Left lung (tissue), 4 donors: ENCODE measurements at regions not wholly inside any gene's neighbourhood (a gene's known extent, or its start where the extent isn't known, plus 50 kb on each side); places are given as distances from the start of the nearest gene placed in this dataset.

Experiments
- ATAC-seq: fragments of 200-7000 bp; cut with Tn5 transposase; one replicate; pipeline ENCODE4 v1.9.1; 2020; ENCODE audit warnings: moderate library complexity
- DNase-seq, 4 donors: peaks; one replicate each; pipeline ENCODE4 v3.0.0-alpha.2; 2013 to 2020
- H3K27ac ChIP-seq, 2 donors: fragments of 200-600 bp; sonication (generic) in 1 of 2; one replicate each; pipeline versions ENCODE4 v1.5.0 to v1.8.0; 2020 to 2021
- H3K27me3 ChIP-seq, 2 donors: fragments of 200-600 bp; sonication (generic) in 1 of 2; one replicate each; pipeline versions ENCODE4 v1.5.0 to v1.8.0; 2020 to 2021
- H3K36me3 ChIP-seq, 2 donors: fragments of 200-600 bp; sonication (generic) in 1 of 2; one replicate each; pipeline versions ENCODE4 v1.5.0 to v1.8.0; 2020 to 2021
- H3K4me1 ChIP-seq, 2 donors: fragments of 200-600 bp; one replicate each; pipeline ENCODE4 v1.8.0; 2021
- H3K4me3 ChIP-seq, 2 donors: fragments of 200-600 bp; sonication (generic) in 1 of 2; one replicate each; pipeline versions ENCODE4 v1.5.0 to v1.8.0; 2020 to 2021; ENCODE audit warnings: mild to moderate bottlenecking in 1 of 2
- H3K9me3 ChIP-seq, 2 donors: fragments of 200-600 bp; sonication (generic) in 1 of 2; one replicate each; pipeline versions ENCODE4 v1.5.0 to v1.8.0; 2020 to 2021
- intact Hi-C, 2 donors: fragments of 100-400 bp; cut with DNase I; formaldehyde crosslinking; loops; one replicate each; pipeline versions ENCODE4 v1.11.2 to v1.14.2; 2022
- TF ChIP-seq, protein P1 (sequence below), 2 donors: fragments of 200-600 bp; sonication (generic) in 1 of 2; IDR thresholded peaks; one replicate each; pipeline versions ENCODE4 v1.5.0 to v1.8.0; 2021; ENCODE audit warnings: antibody characterized with exemption in 2 of 2
- donor health status: DM: no; HTN: yes; CAD: no.
- donor health status: DM: no; HTN: no; CAD: no.

DNA sequence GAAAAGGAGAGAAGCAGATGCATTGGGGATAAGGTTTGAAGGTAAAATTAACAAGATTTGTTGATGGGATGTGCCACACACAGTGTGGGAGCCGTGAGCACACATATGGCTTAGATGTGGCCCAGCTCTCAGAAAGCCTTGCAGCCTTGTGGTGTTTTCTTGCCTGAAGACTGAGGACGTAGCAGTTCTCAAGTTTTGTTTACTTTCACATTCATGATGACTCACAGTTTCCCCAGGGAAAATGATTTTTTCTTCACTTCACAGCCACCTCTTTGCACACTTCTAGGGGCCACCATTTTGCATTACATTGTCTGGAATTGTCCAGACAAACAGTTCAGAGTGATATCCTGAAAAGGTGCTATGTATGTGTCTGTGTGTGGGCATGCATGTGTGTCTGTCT lies 126.2 kb downstream of the BASP1 start:
- H3K4me1 ChIP-seq: peaks cover 0 to 4% of the 10 kb centered on the region in 2 donors
- ATAC-seq (peak; percentile 91), DNase-seq (no peak)
- intact Hi-C loops: no loop called here
- H3K27ac ChIP-seq: no peak overlapping the region
- no peak overlapping the region for H3K4me3 ChIP-seq
- no peaks in the 10 kb centered on the region for H3K36me3 ChIP-seq
- TF ChIP-seq, protein P1, sequence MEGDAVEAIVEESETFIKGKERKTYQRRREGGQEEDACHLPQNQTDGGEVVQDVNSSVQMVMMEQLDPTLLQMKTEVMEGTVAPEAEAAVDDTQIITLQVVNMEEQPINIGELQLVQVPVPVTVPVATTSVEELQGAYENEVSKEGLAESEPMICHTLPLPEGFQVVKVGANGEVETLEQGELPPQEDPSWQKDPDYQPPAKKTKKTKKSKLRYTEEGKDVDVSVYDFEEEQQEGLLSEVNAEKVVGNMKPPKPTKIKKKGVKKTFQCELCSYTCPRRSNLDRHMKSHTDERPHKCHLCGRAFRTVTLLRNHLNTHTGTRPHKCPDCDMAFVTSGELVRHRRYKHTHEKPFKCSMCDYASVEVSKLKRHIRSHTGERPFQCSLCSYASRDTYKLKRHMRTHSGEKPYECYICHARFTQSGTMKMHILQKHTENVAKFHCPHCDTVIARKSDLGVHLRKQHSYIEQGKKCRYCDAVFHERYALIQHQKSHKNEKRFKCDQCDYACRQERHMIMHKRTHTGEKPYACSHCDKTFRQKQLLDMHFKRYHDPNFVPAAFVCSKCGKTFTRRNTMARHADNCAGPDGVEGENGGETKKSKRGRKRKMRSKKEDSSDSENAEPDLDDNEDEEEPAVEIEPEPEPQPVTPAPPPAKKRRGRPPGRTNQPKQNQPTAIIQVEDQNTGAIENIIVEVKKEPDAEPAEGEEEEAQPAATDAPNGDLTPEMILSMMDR (IDR thresholded peaks at IDR 0.05): no peak
- H3K27me3 ChIP-seq: no peaks in the 10 kb centered on the region
- no peaks in the 10 kb centered on the region for H3K9me3 ChIP-seq

DNA sequence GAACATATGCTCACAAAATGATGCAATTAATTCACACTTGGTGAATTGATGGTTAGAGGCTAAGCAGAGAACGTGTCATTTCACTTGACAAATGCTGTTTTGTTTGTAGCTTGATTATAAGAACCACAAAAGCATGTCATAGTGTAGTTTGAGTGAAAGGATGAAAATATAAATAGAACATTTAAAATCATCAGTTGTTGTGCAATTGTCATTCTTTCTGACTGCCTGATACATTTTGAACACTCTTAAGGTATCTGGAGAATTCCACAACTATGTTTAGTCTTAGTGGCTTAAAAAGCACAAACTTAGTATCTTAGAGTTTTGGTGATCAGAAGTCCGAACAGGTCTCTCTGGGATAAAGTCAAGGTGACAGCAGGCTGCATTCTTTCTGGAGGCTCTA lies 129.4 kb downstream of the BASP1 start:
- no peak overlapping the region for H3K27ac ChIP-seq
- DNase-seq (no peak), ATAC-seq (no peak)
- no peaks in the 10 kb centered on the region for H3K27me3 ChIP-seq
- no peaks in the 10 kb centered on the region for H3K9me3 ChIP-seq
- H3K4me3 ChIP-seq: no peak overlapping the region
- intact Hi-C loops: no loop called here
- H3K36me3 ChIP-seq: no peaks in the 10 kb centered on the region
- no peaks in the 10 kb centered on the region for H3K4me1 ChIP-seq
- TF ChIP-seq, protein P1 (IDR thresholded peaks at IDR 0.05): no peak

DNA sequence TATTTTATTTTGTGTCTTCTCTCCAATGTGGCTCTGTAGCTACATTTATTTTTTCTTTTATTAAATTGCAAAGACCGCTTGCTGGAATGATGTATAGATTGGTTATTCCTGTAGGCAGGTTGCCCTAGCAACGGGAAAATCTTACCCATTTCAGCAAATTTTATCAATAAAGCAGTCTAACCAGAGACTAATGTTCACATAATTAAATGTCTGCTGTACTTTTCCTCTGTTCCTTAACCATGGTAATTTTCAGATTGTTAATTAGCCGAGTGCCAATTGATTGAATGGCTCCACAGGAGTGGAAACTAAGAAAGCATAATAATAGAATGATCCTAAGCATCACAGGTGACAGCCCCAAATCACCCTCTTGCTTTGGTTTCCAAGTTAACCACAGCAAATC lies 134.8 kb downstream of the BASP1 start:
- no peaks in the 10 kb centered on the region for H3K4me1 ChIP-seq
- H3K36me3 ChIP-seq: no peaks in the 10 kb centered on the region
- DNase-seq (no peak), ATAC-seq (no peak)
- no peak overlapping the region for H3K4me3 ChIP-seq
- no peaks in the 10 kb centered on the region for H3K27me3 ChIP-seq
- no peak overlapping the region for H3K27ac ChIP-seq
- H3K9me3 ChIP-seq: peaks cover 0 to 2% of the 10 kb centered on the region in 2 donors
- TF ChIP-seq, protein P1 (IDR thresholded peaks at IDR 0.05): no peak
- intact Hi-C loops: no loop called here

DNA sequence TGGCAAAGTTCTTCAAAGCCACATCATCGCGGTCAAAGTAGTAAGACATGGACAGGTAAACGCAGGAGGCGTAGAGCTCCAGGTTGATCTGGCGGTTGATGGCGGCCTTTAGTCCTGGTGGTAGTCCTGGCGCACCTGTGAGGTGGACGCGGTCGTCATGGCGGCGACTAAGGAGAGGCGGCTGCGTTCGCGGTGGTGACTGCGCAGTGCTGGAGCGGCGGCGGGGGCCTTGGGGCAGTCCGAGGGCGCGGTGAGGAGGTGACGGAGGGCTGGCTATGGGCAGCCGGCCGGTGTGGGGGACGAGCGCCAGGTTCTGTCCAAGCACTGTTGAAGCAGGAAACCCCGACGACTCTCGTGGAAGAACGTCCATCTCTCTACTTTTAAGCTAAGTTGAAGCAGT lies 136.8 kb downstream of the BASP1 start:
- intact Hi-C loops: no loop called here
- DNase-seq: no peak
- H3K27me3 ChIP-seq: no peaks in the 10 kb centered on the region

DNA sequence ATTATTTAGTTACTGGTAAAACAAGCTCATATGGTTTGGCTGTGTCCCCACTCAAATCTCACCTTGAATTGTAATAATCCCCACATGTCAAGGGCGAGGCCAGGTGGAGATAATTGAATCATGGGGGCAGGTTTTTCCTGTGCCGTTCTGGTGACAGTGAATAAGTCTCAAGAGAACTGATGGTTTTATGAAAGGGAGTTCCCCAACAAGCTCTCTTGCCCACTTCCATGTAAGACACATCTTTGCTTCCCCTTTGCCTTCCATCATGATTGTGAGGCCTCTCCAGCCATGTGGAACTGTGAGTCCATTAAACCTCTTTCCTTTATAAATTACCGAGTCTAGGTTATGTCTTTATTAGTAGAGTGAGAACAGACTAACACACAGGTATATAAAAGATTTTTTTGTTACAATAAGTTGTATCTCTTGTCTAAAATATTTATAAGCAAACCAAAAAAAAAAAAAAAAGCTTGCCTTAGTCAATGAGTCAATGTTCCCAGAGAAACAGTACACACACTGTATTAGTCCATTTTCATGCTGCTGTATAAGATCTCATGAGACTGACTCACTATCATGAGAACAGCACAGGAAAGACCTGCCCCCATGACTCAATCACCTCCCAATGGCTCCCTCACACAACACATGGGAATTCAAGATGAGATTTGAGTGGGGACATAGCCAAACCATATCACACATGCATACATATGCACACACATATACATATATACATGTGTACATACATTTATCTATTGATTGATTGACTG lies 138.3 kb downstream of the BASP1 start:
- Histone ChIP-seq H3K4me1 (no peaks in the 10 kb centered on the region), H3K4me3 (no peak overlapping the region), H3K27ac (no peak overlapping the region), H3K9me3 (peaks cover 0 to 6% of the 10 kb centered on the region in 2 donors), H3K27me3 (no peaks in the 10 kb centered on the region), H3K36me3 (no peaks in the 10 kb centered on the region)
- DNase-seq: no peak
- no peak for ATAC-seq
- intact Hi-C loops: no loop called here
- TF ChIP-seq, protein P1 (IDR thresholded peaks at IDR 0.05): no peak

More for the DNA sequence above, 136.8 kb downstream of the BASP1 start:
- no peak overlapping the region for H3K27ac ChIP-seq
- TF ChIP-seq, protein P1 (IDR thresholded peaks at IDR 0.05): no peak
- no peaks in the 10 kb centered on the region for H3K4me1 ChIP-seq
- no peak for ATAC-seq
- no peaks in the 10 kb centered on the region for H3K36me3 ChIP-seq
- H3K9me3 ChIP-seq: peaks cover 0 to 6% of the 10 kb centered on the region in 2 donors
- H3K4me3 ChIP-seq: no peak overlapping the region
